ENCODE measurements at regions not wholly inside any gene's neighbourhood (a gene's known extent, or its start where the extent isn't known, plus 50 kb on each side); places are given as distances from the start of the nearest gene placed in this dataset.
"Not testable (repeated sequence)": the region's sequence is repeated elsewhere in the genome, so short reads cannot be mapped to it uniquely, and the experiment has no call there.

- no peak for DNase-seq (ENCODE audit: low read depth in 2 of 2, low spot score in 1 of 2)
Observed at GRCh38 chr6:6998194-6998569, 109.6 kb upstream of the RREB1 start.

GRCh38 chr6:7000825-7001777 lies 106.7 kb upstream of the RREB1 start:
- DNase-seq (ENCODE audit: low read depth in 2 of 2, low spot score in 1 of 2): no peak

- DNase-seq (ENCODE audit: low read depth in 2 of 2, low spot score in 1 of 2): no peak
Observed at GRCh38 chr6:7003041-7003440, 104.7 kb upstream of the RREB1 start.

GRCh38 chr6:7004581-7005297 lies 103.0 kb upstream of the RREB1 start:
- no peak for DNase-seq (ENCODE audit: low read depth in 2 of 2, low spot score in 1 of 2)

DNA sequence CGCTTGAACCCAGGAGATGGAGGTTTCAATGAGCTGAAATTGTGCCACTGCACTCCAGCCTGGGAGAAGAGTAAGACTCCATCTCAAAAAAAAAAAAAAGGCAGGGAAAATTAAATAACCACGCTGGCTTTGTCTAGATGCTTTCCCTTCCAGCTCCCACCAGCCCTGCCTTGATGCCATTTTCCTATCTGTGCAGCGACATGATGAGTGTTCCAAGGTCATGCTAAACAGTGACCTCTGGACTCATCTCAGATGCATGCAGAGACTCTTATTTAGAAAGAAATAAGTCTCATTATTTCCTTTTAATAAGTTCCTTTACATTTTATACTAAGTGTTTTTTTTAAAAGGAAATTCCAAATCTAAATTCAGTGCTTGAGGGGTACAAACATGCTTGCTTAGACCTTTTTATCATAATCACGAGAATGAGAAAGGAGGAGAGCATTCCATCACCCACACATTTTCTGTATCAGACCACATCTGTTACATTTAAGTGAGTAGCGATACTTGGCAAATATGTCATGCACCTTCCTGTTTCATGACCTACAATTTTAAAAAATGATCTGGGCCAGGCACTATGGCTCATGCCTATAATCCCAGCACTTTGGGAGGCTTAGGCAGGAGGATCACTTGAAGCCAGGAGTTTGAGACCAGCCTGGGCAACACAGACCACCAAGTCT lies 101.1 kb upstream of the RREB1 start:
- no peak for DNase-seq (ENCODE audit: low read depth in 2 of 2, low spot score in 1 of 2)

DNA sequence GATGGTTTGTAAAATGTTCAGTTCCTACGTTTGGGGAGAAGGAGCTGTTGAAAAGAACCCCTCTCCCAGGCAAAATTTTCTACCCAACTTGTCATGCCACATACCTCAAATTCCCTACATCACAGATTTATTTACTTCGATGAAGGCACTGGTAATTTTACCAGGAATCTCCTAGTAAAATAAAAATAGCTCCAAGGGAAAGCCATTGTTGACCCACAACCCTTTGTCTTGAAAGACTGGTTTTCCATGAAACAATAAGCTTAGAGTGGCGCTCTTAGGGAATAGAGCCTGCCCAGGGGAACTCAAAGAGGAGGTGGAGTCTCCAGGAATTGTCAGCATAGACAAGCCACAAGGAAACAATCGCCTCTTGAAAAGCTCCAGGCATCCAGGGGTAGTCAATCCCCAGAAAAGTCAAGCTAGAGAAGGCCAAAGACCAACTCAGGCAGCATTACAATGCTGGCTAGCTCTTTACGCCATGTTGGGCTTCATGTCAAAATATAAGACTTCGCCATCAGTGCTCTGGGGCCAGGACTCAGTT lies 99.2 kb upstream of the RREB1 start:
- DNase-seq (ENCODE audit: low read depth in 2 of 2, low spot score in 1 of 2): no peak

DNA sequence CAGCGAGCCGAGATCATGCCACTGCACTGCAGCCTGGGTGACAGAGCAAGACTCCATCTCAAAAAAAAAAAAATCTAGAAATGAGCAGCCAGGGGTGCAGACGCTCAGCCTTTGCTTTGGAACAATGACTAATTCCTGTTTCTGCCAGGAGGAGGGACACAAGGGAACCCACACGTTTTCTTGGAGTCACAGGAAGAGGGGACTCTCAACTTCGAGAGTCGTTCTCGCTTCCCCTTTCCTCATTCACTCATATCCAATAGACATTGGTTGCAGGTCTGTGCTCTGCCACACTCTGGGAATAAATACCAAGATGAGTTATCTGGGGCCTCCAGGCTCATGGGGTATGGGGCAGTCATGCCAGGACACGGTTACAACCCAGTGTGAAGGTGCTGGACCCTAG lies 91.5 kb upstream of the RREB1 start:
- DNase-seq (ENCODE audit: low read depth in 2 of 2, low spot score in 1 of 2): no peak

DNA sequence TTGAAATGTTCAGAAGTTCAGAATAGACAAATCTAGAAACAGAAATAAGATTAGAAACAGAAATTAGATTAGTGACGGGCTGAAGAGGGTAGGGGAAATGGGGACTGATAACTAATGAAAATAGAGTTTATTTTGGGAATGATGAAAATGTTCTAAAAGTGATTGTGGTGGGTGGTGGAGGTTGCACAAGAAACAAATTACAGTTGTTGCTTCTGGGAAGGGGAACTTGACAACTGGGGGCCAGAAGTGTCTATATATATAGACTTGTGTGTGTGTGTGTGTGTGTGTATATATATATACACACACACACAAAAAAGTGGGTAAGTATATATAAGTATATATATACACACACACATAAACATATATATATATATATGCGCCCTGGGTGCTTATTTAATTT lies 86.5 kb upstream of the RREB1 start:
- no peak for DNase-seq (ENCODE audit: low read depth in 2 of 2, low spot score in 1 of 2)

- no peak for DNase-seq (ENCODE audit: low read depth in 2 of 2, low spot score in 1 of 2)
Observed at GRCh38 chr6:7025861-7026260, 81.9 kb upstream of the RREB1 start.

- DNase-seq (ENCODE audit: low read depth in 2 of 2, low spot score in 1 of 2): not testable (repeated sequence)
Observed at GRCh38 chr6:7028963-7029362, 78.8 kb upstream of the RREB1 start.

- not testable (repeated sequence) for DNase-seq (ENCODE audit: low read depth in 2 of 2, low spot score in 1 of 2)
Observed at GRCh38 chr6:7030968-7031367, 76.8 kb upstream of the RREB1 start.

- no peak for DNase-seq (ENCODE audit: low read depth in 2 of 2, low spot score in 1 of 2)
Observed at GRCh38 chr6:7033202-7033601, 74.6 kb upstream of the RREB1 start.

DNA sequence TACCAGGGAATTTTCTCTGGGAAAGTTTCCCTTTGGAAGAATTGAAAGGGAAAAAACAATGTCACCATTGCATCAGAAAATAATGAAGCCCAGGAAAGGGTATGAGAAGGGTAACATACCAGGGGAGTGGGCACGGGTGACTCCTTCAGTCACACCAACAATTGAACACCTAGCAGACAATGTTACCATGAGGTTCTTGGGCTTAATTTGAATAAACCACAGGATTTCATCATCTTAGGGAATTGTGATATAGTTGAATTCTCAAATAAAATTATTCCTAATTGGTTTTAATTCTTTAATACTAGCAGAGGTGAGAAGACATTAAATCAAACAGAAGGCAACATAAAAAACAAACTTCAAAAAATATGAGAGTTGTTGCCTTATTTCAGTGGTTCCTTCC lies 73.7 kb upstream of the RREB1 start:
- DNase-seq (ENCODE audit: low read depth in 2 of 2, low spot score in 1 of 2): no peak

- DNase-seq (ENCODE audit: low read depth in 2 of 2, low spot score in 1 of 2): no peak
Observed at GRCh38 chr6:7035837-7036249, 71.9 kb upstream of the RREB1 start.

DNA sequence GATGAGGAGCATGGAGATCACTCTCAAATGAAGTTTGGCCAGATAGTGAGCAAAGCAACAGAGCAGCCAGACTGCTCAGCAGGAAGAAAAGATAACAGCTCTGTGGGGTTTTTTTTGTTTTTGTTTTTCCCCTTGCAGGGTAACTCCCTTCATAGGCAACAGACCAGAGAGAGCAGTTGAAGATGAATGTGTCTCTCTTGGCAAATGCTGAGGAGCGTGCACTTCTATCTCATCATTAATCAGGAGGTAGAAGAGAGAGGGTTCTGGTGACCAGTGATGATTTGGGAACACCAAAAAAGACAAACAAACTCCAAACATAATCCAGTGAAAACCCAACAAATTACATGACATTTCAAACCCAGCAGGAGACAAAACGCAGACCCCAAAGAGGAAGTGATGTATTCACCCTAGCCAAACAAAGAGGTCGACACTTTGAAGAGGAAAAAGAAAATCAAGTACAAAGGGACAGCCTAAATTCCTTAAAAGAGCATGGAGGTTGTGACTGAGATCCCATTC lies 66.2 kb upstream of the RREB1 start:
- no peak for DNase-seq (ENCODE audit: low read depth in 2 of 2, low spot score in 1 of 2)

GRCh38 chr6:7042056-7042653 lies 65.6 kb upstream of the RREB1 start:
- DNase-seq (ENCODE audit: low read depth in 2 of 2, low spot score in 1 of 2): no peak

DNA sequence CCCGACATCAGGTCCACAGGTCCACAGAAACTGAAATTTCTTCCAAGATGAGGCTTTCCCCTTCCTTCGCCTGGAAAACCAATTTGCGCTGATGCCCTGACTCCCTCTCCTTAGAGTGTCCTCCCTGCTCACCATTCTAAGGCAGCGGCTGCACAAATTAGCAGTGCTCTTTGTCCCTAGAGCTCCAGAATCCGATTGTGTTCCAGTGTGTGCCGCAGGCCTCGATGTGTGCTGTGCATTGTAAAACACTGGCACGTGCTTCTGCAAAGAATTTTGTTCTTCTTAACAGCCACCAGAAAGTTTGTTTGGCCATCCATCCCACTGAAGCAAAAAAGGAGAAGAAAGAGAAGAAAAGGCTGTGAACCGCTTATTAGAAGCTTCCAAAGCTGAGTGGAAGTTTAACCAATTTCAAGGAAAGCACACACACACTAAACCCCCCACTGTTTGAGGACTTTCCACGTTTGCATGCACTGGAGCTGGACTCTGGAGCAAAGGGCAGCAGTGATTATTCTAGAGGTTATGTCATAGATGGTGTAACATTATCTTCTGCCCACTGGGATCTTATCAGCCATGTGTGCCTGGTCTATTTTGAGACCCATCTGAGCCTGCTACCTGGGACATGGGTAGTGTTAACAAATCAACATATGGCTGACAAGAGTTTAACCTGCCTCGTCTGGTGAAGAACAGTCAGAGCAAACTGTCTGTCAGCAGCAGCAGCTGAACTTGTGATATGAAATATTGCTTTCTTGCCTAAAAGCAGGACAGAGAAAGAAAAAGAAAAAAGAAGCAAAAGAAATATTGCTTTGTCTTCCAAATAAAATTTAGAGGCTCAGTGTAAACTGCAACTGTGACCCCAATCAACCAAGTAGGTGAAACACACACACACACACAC lies 64.9 kb upstream of the RREB1 start:
- DNase-seq (ENCODE audit: low read depth in 2 of 2, low spot score in 1 of 2): no peak

- DNase-seq (ENCODE audit: low read depth in 2 of 2, low spot score in 1 of 2): no peak
Observed at GRCh38 chr6:7045331-7045730, 62.4 kb upstream of the RREB1 start.

- DNase-seq (ENCODE audit: low read depth in 2 of 2, low spot score in 1 of 2): no peak
Observed at GRCh38 chr6:7045746-7046145, 62.0 kb upstream of the RREB1 start.

DNA sequence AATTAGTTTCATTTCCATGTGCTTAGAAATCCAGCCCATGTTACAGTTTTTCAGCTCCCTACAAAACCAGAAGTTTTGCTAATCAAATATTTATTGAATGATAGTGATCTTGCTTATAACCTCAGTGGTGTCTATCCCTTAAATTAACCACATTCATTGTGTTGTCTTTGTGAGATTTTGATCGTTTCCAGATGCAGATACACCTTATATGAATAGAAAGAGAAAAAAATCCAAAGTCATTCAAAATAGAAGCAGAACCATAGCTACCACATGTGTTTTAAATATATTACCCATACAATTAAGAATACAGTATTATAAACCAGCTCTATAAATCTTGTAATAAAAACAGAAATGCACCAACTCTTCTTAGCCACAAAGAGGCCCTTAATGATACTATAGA lies 60.6 kb upstream of the RREB1 start:
- no peak for DNase-seq (ENCODE audit: low read depth in 2 of 2, low spot score in 1 of 2)

All from stimulated activated CD8-positive, alpha-beta memory T cell treated with anti-CD3 and anti-CD28 coated beads, Interleukin-4, amount 100 ng/mL, for 1 hour (primary cell).